SIG-M5 treated with dmso at 0.1 percent for 504 hours (cell line): ENCODE measurements at regions not wholly inside any gene's neighbourhood (a gene's known extent, or its start where the extent isn't known, plus 50 kb on each side); places are given as distances from the start of the nearest gene placed in this dataset.
A peak's percentile ranks its signal among the peaks of the same experiment; 100 is the strongest.

Experiments
- DNase-seq: peaks from one replicate; lab custom pipeline; 2025; ENCODE audit not compliant: unreplicated experiment; lab: John Stamatoyannopoulos, UW

DNA sequence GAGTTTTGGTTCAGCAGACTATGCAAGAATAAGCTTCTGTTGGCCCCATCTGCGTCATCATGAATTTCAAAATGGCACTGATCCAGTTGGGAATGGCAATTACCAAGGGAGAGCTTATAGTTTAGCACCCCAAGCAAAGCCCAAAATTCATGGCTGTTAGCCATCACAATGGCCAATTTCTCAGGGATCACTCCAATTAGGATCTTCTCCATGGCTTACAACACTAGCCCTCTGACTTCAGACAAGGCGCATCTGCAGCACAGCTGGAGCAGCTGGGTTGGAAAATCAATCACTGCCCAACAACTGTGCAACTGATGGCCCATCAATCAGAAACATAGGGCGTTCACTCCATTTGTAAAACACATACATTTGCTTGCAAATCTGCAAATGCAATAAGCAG, 273.6 kb downstream of the SRBD1 start:
- no peak for DNase-seq

DNA sequence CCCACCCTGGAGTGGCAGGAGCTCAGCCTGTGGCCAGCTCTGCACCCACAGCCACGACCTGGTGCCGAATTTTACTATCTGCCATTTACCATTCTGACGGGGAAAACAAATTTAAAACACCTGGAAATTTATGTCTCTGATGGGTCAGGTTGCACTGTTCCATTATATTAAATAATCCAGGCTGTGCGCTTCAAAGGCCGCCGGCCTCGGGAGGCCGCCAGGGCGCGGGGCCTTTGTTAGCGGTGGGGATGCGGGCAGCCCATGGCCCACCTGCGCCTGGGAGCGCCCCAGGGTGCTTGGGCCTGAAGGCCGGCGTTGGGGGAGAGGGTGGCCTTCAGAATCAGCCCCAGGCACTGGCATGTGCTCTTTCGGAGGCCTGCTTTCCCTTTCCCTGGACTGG, 276.9 kb downstream of the SRBD1 start:
- no peak for DNase-seq

DNA sequence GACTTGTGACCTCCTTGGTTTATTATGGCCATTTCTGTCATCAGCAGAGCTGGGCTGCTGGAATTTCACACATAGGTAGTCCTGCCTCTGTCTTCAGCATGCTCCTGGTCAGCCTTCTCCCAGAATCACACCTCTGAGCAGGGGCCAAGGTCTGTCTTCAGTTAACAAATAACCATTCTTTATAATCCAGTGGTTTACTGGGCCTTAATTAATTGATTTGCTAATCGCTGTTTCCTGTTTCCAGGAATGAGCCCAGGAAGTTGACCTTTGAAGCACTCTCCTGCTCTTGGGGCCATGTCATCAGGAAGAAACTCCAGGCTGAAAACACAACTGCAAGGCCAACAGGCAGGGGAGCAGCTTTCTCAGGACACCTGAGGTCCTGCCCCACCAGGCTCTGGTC, 278.5 kb downstream of the SRBD1 start:
- DNase-seq: no peak

DNA sequence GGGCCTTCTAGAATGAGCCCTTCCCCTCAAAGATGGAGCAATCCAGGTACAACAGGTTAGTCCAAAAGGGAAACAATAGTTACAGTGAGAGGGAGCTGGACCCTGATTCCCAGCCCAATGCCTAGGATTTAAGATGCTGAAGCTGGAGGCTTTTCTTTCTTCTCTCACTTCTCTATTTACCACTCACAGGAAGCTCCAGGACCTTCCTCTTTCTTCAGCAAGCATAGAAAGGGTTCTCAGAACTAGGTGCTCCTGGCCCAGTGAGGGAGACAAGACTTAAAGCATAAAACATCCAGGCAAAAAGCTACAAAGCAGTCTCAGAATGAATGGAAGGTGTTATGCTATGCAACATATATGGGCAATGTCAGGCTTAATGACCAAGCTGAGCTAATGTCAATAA, 279.0 kb downstream of the SRBD1 start:
- peak; percentile 45 for DNase-seq

DNA sequence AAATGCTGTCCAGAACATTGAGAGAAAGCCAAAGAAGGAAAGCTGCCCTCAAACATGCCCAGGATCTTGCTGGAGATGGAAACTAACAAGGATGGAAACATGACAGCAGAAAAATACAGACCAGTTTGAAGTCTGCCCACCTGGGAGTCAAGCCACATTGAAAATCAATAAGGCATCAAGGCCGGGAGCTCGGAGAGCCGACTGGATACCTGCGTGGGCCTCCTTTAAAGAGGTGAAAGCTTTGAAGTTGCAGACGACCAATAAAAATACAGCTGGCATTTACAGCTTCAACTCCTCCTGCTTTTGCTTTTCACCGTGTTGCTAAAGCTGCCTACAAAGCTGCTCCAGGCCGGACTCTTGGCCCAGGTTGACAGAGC, 279.7 kb downstream of the SRBD1 start:
- no peak for DNase-seq

DNA sequence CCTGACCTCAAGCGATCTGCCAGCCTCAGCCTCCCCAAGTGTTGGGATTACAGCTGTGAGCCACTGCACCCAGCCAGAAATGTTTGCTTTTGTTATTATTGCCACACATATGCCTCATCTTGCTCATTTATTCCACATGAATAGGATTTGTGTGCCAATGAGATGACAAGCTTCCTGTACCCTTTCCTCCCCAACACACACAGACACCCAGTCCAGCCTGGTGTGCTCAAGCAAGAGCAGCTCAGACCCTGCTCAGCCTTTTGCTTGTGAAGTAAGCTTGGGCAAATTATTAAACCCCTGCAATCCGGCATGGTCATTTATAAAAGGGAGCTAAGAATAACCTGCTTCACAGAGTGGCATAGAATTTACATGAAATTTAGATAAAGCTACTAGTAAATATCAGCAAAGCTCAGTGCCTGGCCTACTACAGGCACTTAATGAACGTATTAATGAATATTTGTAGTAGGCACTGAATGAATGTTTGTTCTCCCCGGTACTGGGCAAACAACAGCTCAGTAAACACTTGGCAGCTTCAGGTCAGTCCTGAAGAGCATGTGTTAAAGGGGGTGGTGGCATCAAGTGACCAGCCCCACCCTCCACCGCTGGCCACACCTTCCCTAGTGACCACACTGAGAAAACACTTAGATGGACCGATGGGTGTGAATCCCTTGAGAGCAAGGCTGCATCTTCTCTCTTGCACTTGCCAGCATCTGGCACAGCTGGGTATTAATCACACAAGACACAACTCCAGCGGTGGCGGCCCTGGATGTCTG, 280.2 kb downstream of the SRBD1 start:
- peak; percentile 1 for DNase-seq

DNA sequence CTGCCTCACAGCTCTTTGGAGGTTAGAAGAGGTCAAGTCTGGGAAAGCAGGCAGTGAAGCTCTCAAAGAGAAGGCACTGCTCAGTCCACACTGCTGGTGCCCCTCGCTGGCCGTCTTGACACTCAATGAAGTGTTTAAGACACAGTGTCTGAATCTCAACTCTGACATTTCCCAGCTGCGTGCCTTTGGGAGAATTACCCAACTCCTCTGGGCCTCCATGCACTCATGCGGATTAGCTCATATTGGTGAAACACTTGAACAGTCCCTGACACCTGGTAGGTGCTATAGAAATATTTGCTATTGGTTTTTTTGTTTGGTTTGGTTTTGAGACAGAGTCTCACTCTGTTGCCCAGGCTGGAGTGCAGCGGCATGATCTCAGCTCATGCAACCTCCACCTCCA, 281.0 kb downstream of the SRBD1 start:
- no peak for DNase-seq

DNA sequence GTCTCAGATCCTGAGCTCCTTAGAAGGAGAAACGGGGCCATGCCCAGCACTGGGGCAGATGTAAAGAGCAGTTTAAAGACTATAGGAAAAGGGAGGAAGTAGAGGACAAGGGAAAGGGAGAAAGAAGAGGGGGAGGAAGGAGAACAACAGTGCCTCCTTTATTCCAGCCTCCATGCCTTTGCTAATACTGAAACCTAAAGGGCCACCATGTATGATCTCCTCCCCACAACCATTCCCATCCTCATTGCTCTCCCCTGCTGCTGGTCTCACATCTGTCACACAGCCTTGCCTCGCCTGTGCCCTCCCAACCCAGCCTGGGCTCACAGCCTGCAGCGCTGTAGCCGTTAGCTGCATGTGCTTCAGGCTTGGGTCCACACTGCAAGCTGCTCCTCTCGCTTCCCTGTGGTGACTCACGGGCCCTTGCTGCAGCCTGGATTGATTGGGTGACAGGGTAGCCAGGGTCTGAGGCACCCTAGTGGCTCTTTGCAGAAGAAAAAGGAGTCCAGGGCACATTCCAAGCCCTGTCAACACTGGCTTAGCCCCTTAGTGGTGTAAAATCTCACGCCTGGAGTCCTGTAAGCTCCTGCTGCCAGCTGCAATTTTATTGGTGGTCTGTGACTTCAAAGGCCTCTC, 281.9 kb downstream of the SRBD1 start:
- DNase-seq: peak; percentile 40

DNA sequence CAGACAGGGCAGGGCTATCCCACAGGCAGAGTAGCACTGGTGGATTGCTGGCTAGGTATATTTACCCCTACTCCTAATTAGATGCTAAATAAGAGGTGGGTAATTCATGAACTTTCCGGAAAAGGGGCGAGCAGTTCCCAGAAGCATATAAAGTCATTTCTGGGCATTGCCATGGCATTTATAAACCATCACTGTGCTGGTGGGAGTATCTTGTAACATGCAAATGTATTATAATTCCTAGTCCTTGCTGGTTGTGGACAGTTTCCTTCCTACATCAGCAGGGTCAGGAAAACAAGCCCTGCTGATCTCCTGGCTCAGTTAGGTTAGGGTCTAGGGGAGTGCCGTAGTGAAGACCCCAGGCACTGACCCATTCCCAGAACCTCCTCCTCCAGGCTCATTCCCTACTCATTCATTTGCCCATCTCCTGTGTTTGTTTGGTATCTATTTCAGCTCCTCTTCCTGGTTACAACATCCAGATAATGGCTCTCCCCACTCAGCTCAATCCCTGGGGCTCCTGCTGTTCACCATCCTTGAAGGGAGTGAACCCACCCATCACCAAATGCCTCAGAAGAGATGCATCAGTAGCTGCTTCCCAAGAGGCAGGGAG, 282.7 kb downstream of the SRBD1 start:
- no peak for DNase-seq

DNA sequence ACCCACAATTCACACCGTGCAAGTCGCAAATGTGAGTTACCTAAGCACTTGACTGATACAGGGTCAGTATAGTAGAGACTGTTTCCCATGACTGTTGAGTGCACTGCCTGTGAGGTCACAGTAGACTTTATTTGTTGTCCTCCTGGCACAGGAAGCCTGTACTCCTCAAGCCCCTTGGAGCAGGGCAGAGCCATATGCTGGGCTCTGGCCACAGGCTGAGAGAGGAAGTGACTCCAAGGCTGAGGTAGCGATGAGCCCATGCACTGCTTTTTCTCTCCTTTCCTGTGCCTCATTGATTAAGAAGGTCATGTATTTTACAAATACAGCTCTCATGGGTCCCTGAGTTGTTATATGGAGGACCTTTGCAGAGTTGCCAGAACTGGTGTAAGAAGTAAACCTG, 287.7 kb downstream of the SRBD1 start:
- no peak for DNase-seq

DNA sequence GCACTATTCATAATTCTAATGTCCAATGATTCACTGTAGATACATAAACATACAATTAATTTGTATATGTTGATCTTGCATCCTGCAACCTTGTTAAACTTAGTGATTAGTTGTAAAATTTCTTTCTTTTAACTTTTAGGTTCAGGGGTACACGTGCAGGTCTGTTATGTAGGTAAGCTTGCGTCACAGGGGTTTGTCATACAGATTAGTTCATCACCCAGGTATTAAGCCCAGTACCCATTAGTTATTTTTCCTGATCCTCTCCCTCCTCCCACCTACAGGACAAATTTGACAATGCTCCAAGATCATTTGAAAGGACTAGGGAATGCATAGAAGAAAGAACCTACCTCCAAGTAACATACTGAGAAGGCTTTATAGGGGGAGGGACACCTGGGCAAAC, 290.1 kb downstream of the SRBD1 start:
- DNase-seq: no peak

DNA sequence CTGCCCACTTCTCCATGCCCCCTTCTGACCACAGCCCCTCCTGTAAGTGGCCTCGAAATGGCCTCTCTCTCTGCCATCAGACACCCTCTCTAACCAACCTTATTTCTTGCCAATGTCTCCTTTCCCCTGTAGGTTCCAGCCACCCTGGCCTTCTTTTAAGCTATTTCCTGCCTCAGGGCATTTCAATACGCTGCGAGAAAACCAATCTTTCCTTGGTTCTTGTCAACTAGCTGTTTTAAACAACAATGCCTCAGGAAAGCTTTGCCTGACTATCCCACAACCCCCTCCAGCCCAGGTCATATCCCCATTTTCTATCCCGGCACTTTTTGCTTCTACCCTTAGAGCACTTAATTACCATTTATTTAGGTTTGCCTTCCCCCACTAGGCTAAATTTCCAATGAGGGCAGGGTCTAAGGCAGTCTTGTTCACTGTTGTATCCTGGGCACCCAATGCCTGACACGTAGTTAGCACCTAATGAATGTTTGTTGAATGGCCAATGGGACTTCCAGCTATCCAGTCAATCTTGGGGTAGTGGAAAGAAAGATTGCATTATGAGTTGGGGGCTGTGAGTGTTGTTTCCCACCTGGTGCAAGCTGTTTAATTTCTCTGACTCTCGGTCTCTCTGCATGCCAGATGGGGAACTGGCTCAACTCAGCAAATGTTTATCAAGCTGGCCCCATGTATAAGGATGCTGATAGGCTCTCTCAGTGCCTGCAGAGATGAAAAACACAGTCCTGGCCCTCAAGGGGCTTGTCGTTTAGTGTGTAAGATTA, 291.2 kb downstream of the SRBD1 start:
- no peak for DNase-seq

DNA sequence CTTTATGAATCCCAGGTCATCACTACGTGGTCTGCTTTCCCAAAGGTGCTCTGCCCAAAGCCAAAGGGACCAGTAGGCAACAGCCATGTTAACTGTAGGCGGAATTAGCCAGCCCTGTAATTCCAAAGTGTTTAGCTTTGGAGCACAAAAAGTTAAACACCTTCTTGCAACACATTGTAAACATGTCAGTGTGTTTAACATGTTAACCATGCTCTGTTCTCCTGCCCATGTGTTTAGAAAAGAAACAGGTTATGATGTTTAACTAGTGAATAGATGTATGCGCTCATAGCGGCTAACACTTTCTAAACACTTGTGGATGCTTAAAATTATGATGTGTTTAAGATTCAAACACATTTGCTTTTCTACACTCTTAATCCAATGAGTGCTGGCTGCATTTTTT, 292.4 kb downstream of the SRBD1 start:
- DNase-seq: no peak

DNA sequence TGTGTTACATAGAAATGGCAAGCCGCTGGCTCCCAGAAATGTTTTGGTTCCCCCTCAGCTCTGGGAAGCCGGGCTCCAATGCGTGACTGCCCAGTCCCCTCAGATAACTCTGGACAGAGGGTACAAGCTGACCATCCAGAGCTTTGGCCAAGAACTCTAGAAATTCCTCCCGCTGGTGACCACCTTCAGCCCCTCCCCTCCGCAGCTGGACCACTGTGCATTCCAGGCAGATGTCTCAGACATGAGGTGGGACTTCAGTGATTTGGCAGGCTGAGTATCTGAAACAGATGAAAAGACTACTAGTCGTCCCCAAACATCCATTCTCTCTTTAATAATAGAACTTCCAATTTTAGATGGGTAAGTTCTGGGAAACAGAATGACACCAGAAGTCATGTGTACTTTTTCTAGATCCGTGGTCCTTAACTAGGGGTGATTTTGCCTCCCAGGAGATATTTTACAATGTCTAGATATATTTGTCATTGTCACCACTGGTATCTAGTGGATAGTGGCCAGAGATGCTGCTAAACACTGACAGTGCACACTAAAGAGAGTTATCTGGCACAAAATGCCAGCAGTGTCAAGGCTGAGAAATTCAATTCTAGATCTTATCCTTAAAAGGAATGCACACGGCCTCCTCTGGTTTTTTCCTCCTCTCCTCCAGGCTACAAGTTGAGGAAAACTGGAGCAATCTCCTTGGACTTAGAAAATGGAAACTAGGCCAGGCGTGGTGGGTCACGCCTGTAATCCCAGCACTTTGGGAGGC, 294.3 kb downstream of the SRBD1 start:
- DNase-seq: no peak

DNA sequence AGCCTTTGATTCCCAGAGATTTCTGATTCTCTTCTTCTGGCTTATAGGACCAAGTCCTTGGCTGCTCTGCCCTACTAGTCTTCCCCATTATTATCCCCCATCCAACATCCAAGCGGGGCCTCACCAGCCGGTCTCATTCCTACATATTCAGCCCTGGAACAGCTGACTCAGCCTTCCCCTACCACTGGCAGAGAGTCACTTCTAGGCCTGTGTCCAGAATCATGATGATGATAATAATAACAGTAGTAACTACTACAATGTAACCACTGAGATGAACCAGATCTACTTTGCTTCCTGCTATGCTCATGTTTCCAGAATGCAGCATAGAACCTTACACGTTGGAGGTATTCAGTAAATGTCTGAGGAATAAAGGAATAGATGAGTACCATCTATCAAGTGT, 295.2 kb downstream of the SRBD1 start:
- no peak for DNase-seq

DNA sequence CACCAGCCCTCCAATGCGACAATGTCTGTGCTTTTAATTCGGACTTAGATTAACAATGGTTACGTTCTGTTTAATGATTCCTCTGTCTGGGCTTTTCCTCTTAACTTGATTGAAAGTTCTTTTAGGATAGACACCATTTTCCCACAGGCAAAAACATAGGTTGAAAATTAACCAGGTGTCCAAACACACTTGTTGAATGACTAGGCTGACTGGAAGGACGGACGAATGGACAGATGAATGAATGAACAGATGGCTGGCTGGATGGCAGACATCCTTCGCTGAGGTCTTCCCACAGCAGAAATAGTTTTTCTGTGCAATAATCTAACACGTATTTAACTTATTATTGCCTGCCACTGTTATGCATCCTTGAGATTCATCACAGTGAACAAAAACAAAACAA, 298.8 kb downstream of the SRBD1 start:
- no peak for DNase-seq

DNA sequence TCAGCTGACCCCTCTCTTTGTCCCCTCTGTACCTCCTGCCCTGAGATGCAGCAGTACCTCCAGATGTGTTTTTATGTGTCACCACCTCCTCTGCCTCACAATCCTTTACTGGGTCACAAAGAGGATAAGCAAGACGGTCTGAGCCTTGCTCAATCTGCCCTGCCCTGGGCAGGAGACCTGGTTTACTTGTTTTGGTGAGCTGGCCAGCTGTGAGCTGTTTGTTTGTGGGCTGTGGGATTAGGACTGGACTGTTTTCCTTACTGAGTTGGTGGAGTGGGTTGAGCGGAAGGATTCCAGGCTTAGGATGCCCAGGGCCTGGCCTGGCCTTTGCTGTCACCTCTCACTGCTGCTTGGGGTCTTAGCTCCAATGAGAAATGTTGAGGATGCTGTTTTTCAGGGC, 299.5 kb downstream of the SRBD1 start:
- DNase-seq: no peak

DNA sequence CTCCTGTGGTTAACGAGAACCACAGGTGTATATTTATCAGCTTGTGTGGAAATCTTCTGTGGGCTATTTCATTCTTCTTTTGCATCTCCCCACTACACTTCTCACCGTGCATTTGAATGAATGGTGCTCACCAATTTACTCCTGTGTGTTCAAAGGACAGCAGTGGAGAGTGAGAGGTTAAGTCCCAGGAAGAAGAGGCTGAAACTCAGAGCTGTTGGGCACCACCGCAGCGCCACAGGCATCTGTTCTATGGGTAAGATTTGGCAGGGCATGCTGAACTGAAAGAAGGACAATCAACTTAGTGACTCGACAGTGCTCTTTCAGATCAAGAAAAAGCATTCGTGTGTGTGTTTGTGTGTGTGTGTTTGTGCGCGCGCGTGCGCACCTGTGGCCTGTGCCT, 297.9 kb upstream of the SIX2 start:
- DNase-seq: no peak

DNA sequence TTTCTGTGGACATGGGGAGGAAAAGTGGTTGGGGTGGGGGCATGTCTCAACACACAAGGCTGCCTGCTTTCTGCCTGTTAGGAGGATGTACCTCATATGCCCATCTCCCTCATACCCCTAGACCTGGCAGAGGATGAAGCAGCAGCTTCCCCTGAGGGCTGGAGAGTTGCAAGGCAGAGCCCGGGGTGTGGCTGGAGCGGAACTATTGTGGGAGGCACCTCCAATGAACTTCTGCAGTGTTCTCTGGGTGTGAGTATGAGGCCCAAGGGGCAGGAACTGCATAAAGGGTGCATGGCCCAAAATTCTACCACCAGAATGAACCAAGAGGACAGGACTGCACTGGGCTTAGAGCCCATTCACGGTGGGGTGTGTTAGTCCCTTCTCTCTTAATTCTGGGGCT, 296.3 kb upstream of the SIX2 start:
- DNase-seq: no peak

DNA sequence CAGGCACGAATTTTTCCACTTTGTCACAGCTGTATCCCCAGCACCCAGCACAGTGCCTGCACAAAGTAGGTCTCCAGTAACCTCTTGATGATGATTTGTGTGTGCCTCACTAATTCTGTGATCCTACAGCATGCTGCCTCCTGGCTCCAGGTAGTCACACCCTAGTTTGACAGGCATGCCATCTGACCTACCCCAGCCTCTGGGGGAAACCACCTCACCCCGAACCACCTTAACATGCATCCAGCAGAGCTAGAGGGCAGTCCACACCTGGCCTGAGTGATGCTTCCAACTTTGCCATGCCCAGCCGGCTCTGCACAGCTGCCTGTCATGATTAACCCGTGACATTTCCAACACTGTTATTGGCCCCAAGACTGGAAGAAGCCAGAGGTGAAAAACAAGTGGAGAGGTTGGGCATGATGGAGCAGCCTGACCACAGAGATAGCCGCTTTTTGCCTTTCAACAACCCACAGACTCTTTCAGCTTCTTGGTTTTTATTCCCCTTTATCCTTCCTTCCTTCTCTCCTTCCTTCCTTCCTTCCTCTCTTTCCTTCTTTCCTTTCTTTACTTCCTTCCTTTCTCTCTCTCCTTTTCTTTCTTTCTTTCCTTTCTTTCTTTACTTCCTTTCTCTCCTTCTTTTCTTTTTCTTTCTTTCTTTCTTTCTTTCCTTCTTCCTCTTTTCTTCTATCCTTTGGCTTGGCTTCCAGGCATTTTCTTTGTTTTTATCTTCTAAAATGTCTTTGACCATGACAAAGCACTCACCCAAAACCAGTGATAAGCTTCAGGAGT, 294.4 kb upstream of the SIX2 start:
- DNase-seq: no peak
